ENCODE measurements at regions not wholly inside any gene's neighbourhood (a gene's known extent, or its start where the extent isn't known, plus 50 kb on each side); places are given as distances from the start of the nearest gene placed in this dataset.

GRCh38 chr1:58365328-58365727 is 181.2 kb downstream of the OMA1 start:
- no peak for TF ChIP-seq POLR2A (IDR thresholded peaks at IDR 0.05)
- TF ChIP-seq, protein P1, sequence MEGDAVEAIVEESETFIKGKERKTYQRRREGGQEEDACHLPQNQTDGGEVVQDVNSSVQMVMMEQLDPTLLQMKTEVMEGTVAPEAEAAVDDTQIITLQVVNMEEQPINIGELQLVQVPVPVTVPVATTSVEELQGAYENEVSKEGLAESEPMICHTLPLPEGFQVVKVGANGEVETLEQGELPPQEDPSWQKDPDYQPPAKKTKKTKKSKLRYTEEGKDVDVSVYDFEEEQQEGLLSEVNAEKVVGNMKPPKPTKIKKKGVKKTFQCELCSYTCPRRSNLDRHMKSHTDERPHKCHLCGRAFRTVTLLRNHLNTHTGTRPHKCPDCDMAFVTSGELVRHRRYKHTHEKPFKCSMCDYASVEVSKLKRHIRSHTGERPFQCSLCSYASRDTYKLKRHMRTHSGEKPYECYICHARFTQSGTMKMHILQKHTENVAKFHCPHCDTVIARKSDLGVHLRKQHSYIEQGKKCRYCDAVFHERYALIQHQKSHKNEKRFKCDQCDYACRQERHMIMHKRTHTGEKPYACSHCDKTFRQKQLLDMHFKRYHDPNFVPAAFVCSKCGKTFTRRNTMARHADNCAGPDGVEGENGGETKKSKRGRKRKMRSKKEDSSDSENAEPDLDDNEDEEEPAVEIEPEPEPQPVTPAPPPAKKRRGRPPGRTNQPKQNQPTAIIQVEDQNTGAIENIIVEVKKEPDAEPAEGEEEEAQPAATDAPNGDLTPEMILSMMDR (IDR thresholded peaks at IDR 0.05), result no peak

All from vagina (tissue), 2 donors.